Nephron (organoid): ENCODE measurements at regions not wholly inside any gene's neighbourhood (a gene's known extent, or its start where the extent isn't known, plus 50 kb on each side); places are given as distances from the start of the nearest gene placed in this dataset.
A peak's percentile ranks its signal among the peaks of the same experiment; 100 is the strongest.

Experiments
- H3K27ac Mint-ChIP-seq, 3 experiments: 2 replicates each; pipeline ENCODE4 v1.8.0; 2020; ENCODE audit warnings: mixed read lengths in 3 of 3, mild to moderate bottlenecking in 2 of 3, moderate library complexity in 1 of 3
- H3K27me3 Mint-ChIP-seq: 2 replicates; pipeline ENCODE4 v1.8.0; 2021; ENCODE audit warnings: low read depth, mild to moderate bottlenecking, moderate library complexity, mixed read lengths
- H3K36me3 Mint-ChIP-seq: 2 replicates; pipeline ENCODE4 v1.8.0; 2020; ENCODE audit warnings: low read depth, mixed read lengths
- H3K4me1 Mint-ChIP-seq: 2 replicates; pipeline ENCODE4 v1.8.0; 2020; ENCODE audit warnings: mixed read lengths
- H3K4me3 Mint-ChIP-seq, 3 experiments: 2 replicates each; pipeline ENCODE4 v1.8.0; 2020; ENCODE audit warnings: mild to moderate bottlenecking in 3 of 3, mixed read lengths in 3 of 3, moderate library complexity in 2 of 3
- H3K9me3 Mint-ChIP-seq: 2 replicates; pipeline ENCODE4 v1.8.0; 2020; ENCODE audit warnings: mixed read lengths
- TF ChIP-seq, protein P1 (sequence below), 3 experiments: fragments of 200-600 bp; sonication (generic); IDR thresholded peaks; one replicate each; pipeline ENCODE4 v1.5.0; 2021; ENCODE audit warnings: antibody characterized with exemption in 3 of 3; ENCODE audit not compliant: unreplicated experiment in 3 of 3

DNA sequence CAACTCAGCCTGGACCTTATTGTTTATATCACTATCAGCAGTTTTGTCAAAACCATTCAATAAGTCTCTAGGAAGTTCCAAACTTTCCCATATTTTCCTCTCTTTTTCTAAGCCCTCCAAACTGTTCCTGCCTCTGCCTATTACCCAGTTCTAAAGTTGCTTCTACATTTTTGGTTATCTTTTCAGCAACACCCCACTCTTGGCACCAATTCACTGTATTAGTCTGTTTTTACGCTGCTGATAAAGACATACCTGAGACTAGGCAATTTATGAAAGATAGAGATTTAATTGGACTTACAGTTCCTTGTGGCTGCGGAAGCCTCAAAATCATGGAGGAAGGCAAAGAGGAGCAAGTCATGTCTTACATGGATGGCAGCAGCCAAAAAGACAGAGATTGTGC, 744.4 kb upstream of the ADAMTS16 start:
- H3K4me3 Mint-ChIP-seq = no peak overlapping the region
- H3K27me3 Mint-ChIP-seq = peaks cover 6% of the 10 kb centered on the region
- H3K36me3 Mint-ChIP-seq = peaks cover 6% of the 10 kb centered on the region
- TF ChIP-seq, protein P1, sequence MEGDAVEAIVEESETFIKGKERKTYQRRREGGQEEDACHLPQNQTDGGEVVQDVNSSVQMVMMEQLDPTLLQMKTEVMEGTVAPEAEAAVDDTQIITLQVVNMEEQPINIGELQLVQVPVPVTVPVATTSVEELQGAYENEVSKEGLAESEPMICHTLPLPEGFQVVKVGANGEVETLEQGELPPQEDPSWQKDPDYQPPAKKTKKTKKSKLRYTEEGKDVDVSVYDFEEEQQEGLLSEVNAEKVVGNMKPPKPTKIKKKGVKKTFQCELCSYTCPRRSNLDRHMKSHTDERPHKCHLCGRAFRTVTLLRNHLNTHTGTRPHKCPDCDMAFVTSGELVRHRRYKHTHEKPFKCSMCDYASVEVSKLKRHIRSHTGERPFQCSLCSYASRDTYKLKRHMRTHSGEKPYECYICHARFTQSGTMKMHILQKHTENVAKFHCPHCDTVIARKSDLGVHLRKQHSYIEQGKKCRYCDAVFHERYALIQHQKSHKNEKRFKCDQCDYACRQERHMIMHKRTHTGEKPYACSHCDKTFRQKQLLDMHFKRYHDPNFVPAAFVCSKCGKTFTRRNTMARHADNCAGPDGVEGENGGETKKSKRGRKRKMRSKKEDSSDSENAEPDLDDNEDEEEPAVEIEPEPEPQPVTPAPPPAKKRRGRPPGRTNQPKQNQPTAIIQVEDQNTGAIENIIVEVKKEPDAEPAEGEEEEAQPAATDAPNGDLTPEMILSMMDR (IDR thresholded peaks at IDR 0.05; ENCODE audit: unreplicated experiment in 3 of 3) = no peak
- no peak overlapping the region for H3K27ac Mint-ChIP-seq
- no peaks in the 10 kb centered on the region for H3K4me1 Mint-ChIP-seq
- H3K9me3 Mint-ChIP-seq = peaks cover 30% of the 10 kb centered on the region

DNA sequence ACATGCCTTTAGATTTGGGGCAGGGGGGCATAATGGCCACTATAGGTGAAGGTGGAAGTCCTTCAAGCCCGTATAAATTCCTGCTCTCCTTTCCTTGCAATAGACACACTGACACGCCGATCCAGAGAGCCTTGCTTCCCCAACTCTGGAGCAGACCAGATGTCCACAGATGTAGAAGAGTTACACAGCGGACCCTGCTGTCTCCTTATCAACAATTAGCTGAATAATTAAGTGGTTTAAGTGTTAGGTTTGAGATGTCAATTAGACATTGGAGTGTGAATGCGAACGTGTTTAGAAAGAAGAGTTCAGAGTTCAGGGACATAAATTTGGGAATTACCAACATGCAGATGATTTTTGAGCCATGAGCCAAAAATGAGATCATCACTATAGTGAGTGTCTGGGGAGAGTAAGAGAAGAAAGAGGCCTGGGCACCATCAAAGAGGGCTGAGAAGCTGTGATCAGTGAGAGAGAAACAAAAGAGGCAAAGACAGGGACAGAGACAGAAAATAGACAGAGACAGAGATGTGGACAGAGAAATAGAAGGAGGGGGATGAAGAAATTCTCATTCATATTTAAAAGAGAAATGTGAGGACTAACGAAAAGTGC, 734.4 kb upstream of the ADAMTS16 start:
- TF ChIP-seq, protein P1 (IDR thresholded peaks at IDR 0.05; ENCODE audit: unreplicated experiment in 3 of 3) = no peak
- H3K9me3 Mint-ChIP-seq = no peaks in the 10 kb centered on the region
- H3K4me3 Mint-ChIP-seq = no peak overlapping the region
- H3K27ac Mint-ChIP-seq = no peak overlapping the region
- H3K36me3 Mint-ChIP-seq = no peaks in the 10 kb centered on the region
- H3K4me1 Mint-ChIP-seq = no peaks in the 10 kb centered on the region
- H3K27me3 Mint-ChIP-seq = peaks cover 13% of the 10 kb centered on the region

DNA sequence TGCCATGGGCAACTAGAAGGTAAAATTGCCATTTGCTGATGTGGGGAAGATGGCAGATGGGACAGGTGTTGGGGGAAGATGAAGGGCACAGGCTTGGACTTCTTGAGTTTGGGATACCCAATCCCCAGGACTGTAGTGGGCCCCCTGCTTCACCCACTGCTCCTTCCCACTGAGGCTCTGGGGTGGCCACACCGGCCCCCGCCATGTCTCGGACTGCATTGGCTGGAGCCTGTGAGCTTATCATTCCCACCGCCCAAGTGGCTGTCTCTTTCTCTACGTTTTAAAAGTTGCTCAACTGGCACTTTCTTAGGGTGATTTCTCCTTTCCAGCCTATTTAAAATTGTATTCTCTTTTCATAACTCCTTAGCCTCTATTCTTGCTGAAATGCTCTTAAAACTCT, 730.0 kb upstream of the ADAMTS16 start:
- Mint-ChIP-seq H3K27ac (no peak overlapping the region), H3K36me3 (no peaks in the 10 kb centered on the region), H3K4me1 (peaks cover 8% of the 10 kb centered on the region)

DNA sequence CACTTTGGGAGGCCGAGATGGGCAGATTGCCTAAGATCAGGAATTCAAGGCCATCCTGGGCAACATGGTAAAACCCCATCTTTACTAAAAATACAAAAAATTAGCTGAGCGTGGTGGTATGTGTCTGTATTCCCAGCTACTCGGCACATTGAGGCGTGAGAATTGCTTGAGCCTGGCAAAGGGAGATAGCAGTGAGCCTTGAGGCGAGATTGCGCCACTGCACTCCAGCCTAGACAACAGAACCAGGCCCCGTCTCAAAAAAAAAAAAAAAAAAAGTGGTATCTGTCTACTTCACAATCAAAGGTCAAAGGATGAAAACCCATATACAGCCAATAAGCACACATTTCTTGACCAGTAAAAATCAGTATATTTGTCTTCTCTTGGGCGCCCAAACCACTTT, 728.5 kb upstream of the ADAMTS16 start:
- Mint-ChIP-seq H3K4me1 (peaks cover 12% of the 10 kb centered on the region), H3K4me3 (no peak overlapping the region), H3K36me3 (no peaks in the 10 kb centered on the region), H3K27me3 (peaks cover 21% of the 10 kb centered on the region), H3K27ac (no peak overlapping the region), H3K9me3 (no peaks in the 10 kb centered on the region)
- TF ChIP-seq, protein P1 (IDR thresholded peaks at IDR 0.05; ENCODE audit: unreplicated experiment in 3 of 3) = no peak

More for the DNA sequence above, 730.0 kb upstream of the ADAMTS16 start:
- TF ChIP-seq, protein P1 (IDR thresholded peaks at IDR 0.05; ENCODE audit: unreplicated experiment in 3 of 3) = no peak
- H3K4me3 Mint-ChIP-seq = no peak overlapping the region
- no peaks in the 10 kb centered on the region for H3K9me3 Mint-ChIP-seq
- H3K27me3 Mint-ChIP-seq = peaks cover 21% of the 10 kb centered on the region

DNA sequence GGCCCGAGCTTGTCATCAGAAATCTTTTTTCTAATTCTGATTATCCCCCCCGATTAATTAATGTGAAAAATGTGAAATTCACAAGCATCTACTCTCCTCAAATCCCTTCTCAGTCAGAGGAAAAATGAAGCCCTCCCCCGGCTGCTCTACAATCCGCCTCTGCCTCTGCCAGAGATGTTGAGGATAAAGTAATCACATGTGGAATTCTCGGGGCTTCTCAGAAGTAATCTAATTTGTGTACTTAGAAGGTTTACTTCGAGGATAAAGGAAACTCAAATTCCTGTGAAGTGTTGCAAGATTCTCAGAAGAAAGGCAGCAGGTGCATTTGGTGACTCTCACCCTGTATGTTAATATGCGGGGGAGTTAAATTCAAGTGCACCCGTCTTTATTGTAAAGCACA, 726.1 kb upstream of the ADAMTS16 start:
- Mint-ChIP-seq H3K27ac (no peak overlapping the region), H3K9me3 (no peaks in the 10 kb centered on the region), H3K4me3 (no peak overlapping the region), H3K4me1 (peaks cover 12% of the 10 kb centered on the region), H3K36me3 (no peaks in the 10 kb centered on the region), H3K27me3 (peaks cover 21% of the 10 kb centered on the region)
- TF ChIP-seq, protein P1 (IDR thresholded peaks at IDR 0.05; ENCODE audit: unreplicated experiment in 3 of 3) = no peak

DNA sequence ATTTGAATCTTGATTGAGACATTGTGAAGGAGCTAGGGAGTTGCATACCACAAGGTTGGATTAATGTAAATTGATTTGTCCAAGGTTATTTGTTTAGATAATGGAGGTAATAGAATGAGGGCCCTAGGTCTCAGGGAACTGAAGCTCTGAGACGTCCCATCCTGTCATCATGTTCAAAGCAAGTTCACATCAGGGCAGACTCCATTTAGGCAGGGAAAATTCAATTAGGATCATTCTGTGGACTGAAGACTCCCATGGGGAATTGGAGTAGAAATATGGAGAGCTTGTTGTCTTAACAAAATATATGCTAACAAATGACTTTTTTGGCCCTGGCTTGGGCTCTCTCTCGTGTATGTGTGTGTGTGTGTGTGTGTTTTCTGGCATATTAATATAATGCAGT, 722.0 kb upstream of the ADAMTS16 start:
- Mint-ChIP-seq H3K4me3 (no peak overlapping the region), H3K27me3 (peaks cover 9% of the 10 kb centered on the region), H3K4me1 (peaks cover 12% of the 10 kb centered on the region), H3K9me3 (no peaks in the 10 kb centered on the region), H3K36me3 (no peaks in the 10 kb centered on the region), H3K27ac (peak overlapping the region in 1 of 3 experiments; percentile 59)
- TF ChIP-seq, protein P1 (IDR thresholded peaks at IDR 0.05; ENCODE audit: unreplicated experiment in 3 of 3) = no peak
